ENCODE measurements at regions not wholly inside any gene's neighbourhood (a gene's known extent, or its start where the extent isn't known, plus 50 kb on each side); places are given as distances from the start of the nearest gene placed in this dataset.
A peak's percentile ranks its signal among the peaks of the same experiment; 100 is the strongest.

GRCh38 chr1:198447468-198447867 is 93.0 kb downstream of the ATP6V1G3 start:
- Histone ChIP-seq H3K4me3 (ENCODE audit: low read depth, low read length) (no peak overlapping the region), H3K36me3 (ENCODE audit: control insufficient read depth, insufficient read depth, low read length) (no peaks in the 10 kb centered on the region), H3K27me3 (ENCODE audit: control insufficient read depth, insufficient read depth, low read length) (no peaks in the 10 kb centered on the region)
- TF ChIP-seq CTCF (IDR thresholded peaks at IDR 0.05; ENCODE audit: insufficient read depth, low read length, poor library complexity, severe bottlenecking): no peak
- DNase-seq (ENCODE audit: low read depth): no peak

- no peak for TF ChIP-seq CTCF (IDR thresholded peaks at IDR 0.05; ENCODE audit: insufficient read depth, low read length, poor library complexity, severe bottlenecking)
- Histone ChIP-seq H3K27me3 (ENCODE audit: control insufficient read depth, insufficient read depth, low read length) (no peaks in the 10 kb centered on the region), H3K4me3 (ENCODE audit: low read depth, low read length) (no peak overlapping the region), H3K36me3 (ENCODE audit: control insufficient read depth, insufficient read depth, low read length) (no peaks in the 10 kb centered on the region)
- DNase-seq (ENCODE audit: low read depth): no peak
Observed at GRCh38 chr1:198445872-198446271, 94.6 kb downstream of the ATP6V1G3 start.

- no peak for DNase-seq (ENCODE audit: low read depth)
- H3K4me3 ChIP-seq (ENCODE audit: low read depth, low read length): no peak overlapping the region
- no peaks in the 10 kb centered on the region for H3K27me3 ChIP-seq (ENCODE audit: control insufficient read depth, insufficient read depth, low read length)
- no peak for TF ChIP-seq CTCF (IDR thresholded peaks at IDR 0.05; ENCODE audit: insufficient read depth, low read length, poor library complexity, severe bottlenecking)
- no peaks in the 10 kb centered on the region for H3K36me3 ChIP-seq (ENCODE audit: control insufficient read depth, insufficient read depth, low read length)
Observed at GRCh38 chr1:198444792-198445191, 95.7 kb downstream of the ATP6V1G3 start.

- H3K27me3 ChIP-seq (ENCODE audit: control insufficient read depth, insufficient read depth, low read length): no peaks in the 10 kb centered on the region
- H3K4me3 ChIP-seq (ENCODE audit: low read depth, low read length): no peak overlapping the region
- no peaks in the 10 kb centered on the region for H3K36me3 ChIP-seq (ENCODE audit: control insufficient read depth, insufficient read depth, low read length)
- DNase-seq (ENCODE audit: low read depth): peak; percentile 93
- TF ChIP-seq CTCF (IDR thresholded peaks at IDR 0.05; ENCODE audit: insufficient read depth, low read length, poor library complexity, severe bottlenecking): no peak
Observed at GRCh38 chr1:198443365-198444233, 96.9 kb downstream of the ATP6V1G3 start.

GRCh38 chr1:198440842-198441241 is 99.6 kb downstream of the ATP6V1G3 start:
- no peaks in the 10 kb centered on the region for H3K27me3 ChIP-seq (ENCODE audit: control insufficient read depth, insufficient read depth, low read length)
- DNase-seq (ENCODE audit: low read depth): no peak
- H3K4me3 ChIP-seq (ENCODE audit: low read depth, low read length): no peak overlapping the region
- H3K36me3 ChIP-seq (ENCODE audit: control insufficient read depth, insufficient read depth, low read length): no peaks in the 10 kb centered on the region
- TF ChIP-seq CTCF (IDR thresholded peaks at IDR 0.05; ENCODE audit: insufficient read depth, low read length, poor library complexity, severe bottlenecking): no peak

GRCh38 chr1:198437332-198437731 is 103.1 kb downstream of the ATP6V1G3 start:
- TF ChIP-seq CTCF (IDR thresholded peaks at IDR 0.05; ENCODE audit: insufficient read depth, low read length, poor library complexity, severe bottlenecking): no peak
- Histone ChIP-seq H3K36me3 (ENCODE audit: control insufficient read depth, insufficient read depth, low read length) (no peaks in the 10 kb centered on the region), H3K27me3 (ENCODE audit: control insufficient read depth, insufficient read depth, low read length) (no peaks in the 10 kb centered on the region), H3K4me3 (ENCODE audit: low read depth, low read length) (no peak overlapping the region)
- no peak for DNase-seq (ENCODE audit: low read depth)
